Loucy (cell line): ENCODE measurements at regions not wholly inside any gene's neighbourhood (a gene's known extent, or its start where the extent isn't known, plus 50 kb on each side); places are given as distances from the start of the nearest gene placed in this dataset.

ENCODE experiments used
- EZH2phosphoT487 ChIP-seq: fragments of 200-600 bp; IDR thresholded peaks from 2 replicates; pipeline ENCODE4 v1.6.1; 2018; ENCODE audit warnings: antibody characterized with exemption, mild to moderate bottlenecking, moderate library complexity, borderline replicate concordance
- TF ChIP-seq, protein P1 (sequence below): fragments of 200-600 bp; sonication (generic); conservative IDR thresholded peaks from 2 replicates; pipeline ENCODE4 v1.5.1; 2014; ENCODE audit warnings: mild to moderate bottlenecking, antibody characterized with exemption, low read length

- TF ChIP-seq, protein P1, sequence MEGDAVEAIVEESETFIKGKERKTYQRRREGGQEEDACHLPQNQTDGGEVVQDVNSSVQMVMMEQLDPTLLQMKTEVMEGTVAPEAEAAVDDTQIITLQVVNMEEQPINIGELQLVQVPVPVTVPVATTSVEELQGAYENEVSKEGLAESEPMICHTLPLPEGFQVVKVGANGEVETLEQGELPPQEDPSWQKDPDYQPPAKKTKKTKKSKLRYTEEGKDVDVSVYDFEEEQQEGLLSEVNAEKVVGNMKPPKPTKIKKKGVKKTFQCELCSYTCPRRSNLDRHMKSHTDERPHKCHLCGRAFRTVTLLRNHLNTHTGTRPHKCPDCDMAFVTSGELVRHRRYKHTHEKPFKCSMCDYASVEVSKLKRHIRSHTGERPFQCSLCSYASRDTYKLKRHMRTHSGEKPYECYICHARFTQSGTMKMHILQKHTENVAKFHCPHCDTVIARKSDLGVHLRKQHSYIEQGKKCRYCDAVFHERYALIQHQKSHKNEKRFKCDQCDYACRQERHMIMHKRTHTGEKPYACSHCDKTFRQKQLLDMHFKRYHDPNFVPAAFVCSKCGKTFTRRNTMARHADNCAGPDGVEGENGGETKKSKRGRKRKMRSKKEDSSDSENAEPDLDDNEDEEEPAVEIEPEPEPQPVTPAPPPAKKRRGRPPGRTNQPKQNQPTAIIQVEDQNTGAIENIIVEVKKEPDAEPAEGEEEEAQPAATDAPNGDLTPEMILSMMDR: no peak
- no peak for TF ChIP-seq EZH2phosphoT487
Observed at GRCh38 chr5:68821056-68821455, 272.8 kb upstream of the SLC30A5 start.
